HPDE6-E6E7 (cell line): ENCODE measurements at regions not wholly inside any gene's neighbourhood (a gene's known extent, or its start where the extent isn't known, plus 50 kb on each side); places are given as distances from the start of the nearest gene placed in this dataset.

ENCODE experiments used
- DNase-seq: peaks from one replicate; pipeline ENCODE4 v3.0.0; 2011; ENCODE audit warnings: missing footprints; ENCODE audit errors: extremely low spot score

- peak; percentile 90 for DNase-seq
These were observed 105.5 kb upstream of the PITX1 start for GRCh38 chr5:135139381-135140134.

GRCh38 chr5:135138116-135138850 is 104.3 kb upstream of the PITX1 start:
- no peak for DNase-seq

GRCh38 chr5:135137146-135137915 is 103.3 kb upstream of the PITX1 start:
- no peak for DNase-seq

- no peak for DNase-seq
These were observed 102.5 kb upstream of the PITX1 start for GRCh38 chr5:135136546-135136945.

GRCh38 chr5:135135530-135136226 is 101.7 kb upstream of the PITX1 start:
- no peak for DNase-seq

GRCh38 chr5:135134691-135135381 is 100.8 kb upstream of the PITX1 start:
- DNase-seq = no peak

GRCh38 chr5:135133698-135134515 is 99.9 kb upstream of the PITX1 start:
- no peak for DNase-seq

- no peak for DNase-seq
These were observed 99.2 kb upstream of the PITX1 start for GRCh38 chr5:135133181-135133580.

GRCh38 chr5:135131801-135132680 is 98.0 kb upstream of the PITX1 start:
- DNase-seq = no peak

- no peak for DNase-seq
These were observed 96.5 kb upstream of the PITX1 start for GRCh38 chr5:135130261-135131215.

GRCh38 chr5:135129307-135129706 is 95.3 kb upstream of the PITX1 start:
- DNase-seq = no peak

- no peak for DNase-seq
These were observed 94.3 kb upstream of the PITX1 start for GRCh38 chr5:135128361-135128760.

- peak; percentile 97 for DNase-seq
These were observed 93.6 kb upstream of the PITX1 start for GRCh38 chr5:135127439-135128240.

GRCh38 chr5:135126688-135127438 is 92.8 kb upstream of the PITX1 start:
- DNase-seq = peak; percentile 41

GRCh38 chr5:135124724-135125123 is 90.7 kb upstream of the PITX1 start:
- DNase-seq = no peak

GRCh38 chr5:135124128-135124527 is 90.1 kb upstream of the PITX1 start:
- no peak for DNase-seq

GRCh38 chr5:135122797-135123196 is 88.8 kb upstream of the PITX1 start:
- DNase-seq = no peak
